ENCODE measurements at regions not wholly inside any gene's neighbourhood (a gene's known extent, or its start where the extent isn't known, plus 50 kb on each side); places are given as distances from the start of the nearest gene placed in this dataset.

GRCh38 chr13:48804821-48805601 lies 151.3 kb downstream of the CYSLTR2 start:
- Histone ChIP-seq H3K4me3 (replicated peaks in 1 of 3; ENCODE audit: low read depth in 2 of 3, low read length in 3 of 3) (no peak overlapping the region), H3K79me2 (ENCODE audit: insufficient read depth, low read length) (no peaks in the 10 kb centered on the region), H3K9ac (ENCODE audit: insufficient read depth, low read length, poor library complexity, severe bottlenecking) (no peak overlapping the region), H3K4me1 (ENCODE audit: control insufficient read depth in 1 of 2, insufficient read depth in 2 of 2, low read length in 2 of 2) (peaks cover 5 to 13% of the 10 kb centered on the region in 2 donors), H3K27ac (ENCODE audit: low read depth in 1 of 2, low read length in 2 of 2) (no peak overlapping the region), H2AFZ (ENCODE audit: insufficient read depth, low read depth, low read length, poor library complexity, severe bottlenecking) (no peak overlapping the region), H3K9me3 (replicated peaks in 1 of 2; ENCODE audit: control insufficient read depth in 1 of 2, insufficient read depth in 1 of 2, low read length in 2 of 2) (no peaks in the 10 kb centered on the region), H3K27me3 (ENCODE audit: control insufficient read depth in 2 of 2, insufficient read depth in 2 of 2, low read length in 2 of 2) (no peaks in the 10 kb centered on the region), H4K20me1 (ENCODE audit: insufficient read depth, low read length) (no peaks in the 10 kb centered on the region), H3K4me2 (replicated peaks; ENCODE audit: extremely low read depth, low read length, poor library complexity, severe bottlenecking) (no peak overlapping the region), H3K36me3 (replicated peaks in 1 of 2; ENCODE audit: control insufficient read depth in 1 of 2, insufficient read depth in 2 of 2, low read length in 2 of 2) (no peaks in the 10 kb centered on the region)
- intact Hi-C loops (cut with micrococcal nuclease), result no loop called here
- Mint-ChIP-seq H3K9me3 (peaks cover 0 to 4% (median 0%) of the 10 kb centered on the region in 7 donors), H3K27ac (no peak overlapping the region), H3K36me3 (no peaks in the 10 kb centered on the region), H3K4me3 (no peak overlapping the region), H3K27me3 (ENCODE audit: low read depth in 3 of 3) (peaks cover 0 to 2% (median 0%) of the 10 kb centered on the region in 3 donors), H3K4me1 (peaks cover 17% of the 10 kb centered on the region)
- no peak for DNase-seq
- 84% methylated on average over 2 of the region's 4 CpGs for WGBS (ENCODE audit: insufficient coverage)
- TF ChIP-seq, protein P1, sequence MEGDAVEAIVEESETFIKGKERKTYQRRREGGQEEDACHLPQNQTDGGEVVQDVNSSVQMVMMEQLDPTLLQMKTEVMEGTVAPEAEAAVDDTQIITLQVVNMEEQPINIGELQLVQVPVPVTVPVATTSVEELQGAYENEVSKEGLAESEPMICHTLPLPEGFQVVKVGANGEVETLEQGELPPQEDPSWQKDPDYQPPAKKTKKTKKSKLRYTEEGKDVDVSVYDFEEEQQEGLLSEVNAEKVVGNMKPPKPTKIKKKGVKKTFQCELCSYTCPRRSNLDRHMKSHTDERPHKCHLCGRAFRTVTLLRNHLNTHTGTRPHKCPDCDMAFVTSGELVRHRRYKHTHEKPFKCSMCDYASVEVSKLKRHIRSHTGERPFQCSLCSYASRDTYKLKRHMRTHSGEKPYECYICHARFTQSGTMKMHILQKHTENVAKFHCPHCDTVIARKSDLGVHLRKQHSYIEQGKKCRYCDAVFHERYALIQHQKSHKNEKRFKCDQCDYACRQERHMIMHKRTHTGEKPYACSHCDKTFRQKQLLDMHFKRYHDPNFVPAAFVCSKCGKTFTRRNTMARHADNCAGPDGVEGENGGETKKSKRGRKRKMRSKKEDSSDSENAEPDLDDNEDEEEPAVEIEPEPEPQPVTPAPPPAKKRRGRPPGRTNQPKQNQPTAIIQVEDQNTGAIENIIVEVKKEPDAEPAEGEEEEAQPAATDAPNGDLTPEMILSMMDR (IDR thresholded peaks at IDR 0.05), result no peak

DNA sequence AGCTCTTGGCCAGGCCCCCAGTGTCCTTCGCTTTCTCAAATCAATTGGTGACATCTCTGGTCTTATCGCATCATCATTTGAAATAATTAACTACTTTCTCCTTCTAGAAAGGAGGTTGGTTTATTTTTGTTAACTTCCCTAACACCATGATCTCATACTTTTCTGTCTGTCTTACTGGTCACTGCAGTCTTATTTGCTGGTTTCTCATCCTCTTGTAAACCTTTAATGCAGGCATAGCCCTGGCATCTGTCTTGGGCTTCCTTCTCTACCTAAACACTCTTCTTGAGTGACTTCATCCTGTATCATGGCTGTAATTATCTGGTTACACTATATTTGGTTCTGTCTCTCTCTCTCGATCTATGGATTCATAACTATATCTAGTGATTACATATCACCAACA lies 152.8 kb downstream of the CYSLTR2 start:
- Mint-ChIP-seq H3K27ac (peak overlapping the region in 6 of 7 donors; percentile 23 to 86 (median 60)), H3K36me3 (no peaks in the 10 kb centered on the region), H3K4me3 (no peak overlapping the region), H3K9me3 (peaks cover 0 to 4% (median 0%) of the 10 kb centered on the region in 7 donors), H3K27me3 (ENCODE audit: low read depth in 3 of 3) (peaks cover 0 to 2% (median 0%) of the 10 kb centered on the region in 3 donors), H3K4me1 (peaks cover 17% of the 10 kb centered on the region)
- H3K4me3 ChIP-seq (replicated peaks in 1 of 3; ENCODE audit: low read depth in 2 of 3, low read length in 3 of 3), result no peak overlapping the region
- intact Hi-C loops (cut with micrococcal nuclease), result no loop called here
- H3K27ac ChIP-seq (ENCODE audit: low read depth in 1 of 2, low read length in 2 of 2), result peak overlapping the region in 1 of 2 donors; percentile 2
- DNase-seq, result no peak
- H3K4me1 ChIP-seq (ENCODE audit: control insufficient read depth in 1 of 2, insufficient read depth in 2 of 2, low read length in 2 of 2), result peaks cover 5 to 13% of the 10 kb centered on the region in 2 donors
- no peaks in the 10 kb centered on the region for H4K20me1 ChIP-seq (ENCODE audit: insufficient read depth, low read length)
- H3K9ac ChIP-seq (ENCODE audit: insufficient read depth, low read length, poor library complexity, severe bottlenecking), result no peak overlapping the region
- H3K9me3 ChIP-seq (replicated peaks in 1 of 2; ENCODE audit: control insufficient read depth in 1 of 2, insufficient read depth in 1 of 2, low read length in 2 of 2), result no peaks in the 10 kb centered on the region
- TF ChIP-seq, protein P1 (IDR thresholded peaks at IDR 0.05), result no peak
- no peaks in the 10 kb centered on the region for H3K27me3 ChIP-seq (ENCODE audit: control insufficient read depth in 2 of 2, insufficient read depth in 2 of 2, low read length in 2 of 2)
- no CpG with 5 or more reads among the region's 3 CpGs for WGBS (ENCODE audit: insufficient coverage)
- peak overlapping the region; percentile 43 for H2AFZ ChIP-seq (ENCODE audit: insufficient read depth, low read depth, low read length, poor library complexity, severe bottlenecking)
- no peak overlapping the region for H3K4me2 ChIP-seq (replicated peaks; ENCODE audit: extremely low read depth, low read length, poor library complexity, severe bottlenecking)
- H3K79me2 ChIP-seq (ENCODE audit: insufficient read depth, low read length), result no peaks in the 10 kb centered on the region
- no peaks in the 10 kb centered on the region for H3K36me3 ChIP-seq (replicated peaks in 1 of 2; ENCODE audit: control insufficient read depth in 1 of 2, insufficient read depth in 2 of 2, low read length in 2 of 2)
